Tibial nerve (tissue), 4 donors: ENCODE measurements at regions not wholly inside any gene's neighbourhood (a gene's known extent, or its start where the extent isn't known, plus 50 kb on each side); places are given as distances from the start of the nearest gene placed in this dataset.

Experiments used
- DNase-seq, 2 donors: peaks; one replicate each; pipeline ENCODE4 v3.0.0-alpha.2; 2019; ENCODE audit warnings: low spot score in 2 of 2
- H3K27ac ChIP-seq, 4 donors: fragments of 200-600 bp; sonication (generic) in 3 of 4; one replicate each; pipeline ENCODE4 v1.5.1; 2017 to 2019; ENCODE audit warnings: mild to moderate bottlenecking in 1 of 4
- H3K27me3 ChIP-seq, 2 donors: fragments of 200-600 bp; sonication (generic) in 1 of 2; one replicate each; pipeline versions ENCODE4 v1.5.1 to v1.6.0; 2017 to 2019
- H3K36me3 ChIP-seq, 3 donors: fragments of 200-600 bp; sonication (generic); one replicate each; pipeline ENCODE4 v1.5.1; 2018 to 2019
- H3K4me1 ChIP-seq, 4 donors: fragments of 200-600 bp; sonication (generic) in 3 of 4; one replicate each; pipeline ENCODE4 v1.5.1; 2017 to 2019
- H3K4me3 ChIP-seq, 4 donors: fragments of 200-600 bp; sonication (generic) in 3 of 4; one replicate each; pipeline ENCODE4 v1.5.1; 2017 to 2019; ENCODE audit warnings: mild to moderate bottlenecking in 1 of 4, moderate library complexity in 1 of 4
- H3K9me3 ChIP-seq, 4 donors: fragments of 200-600 bp; sonication (generic) in 3 of 4; one replicate each; pipeline ENCODE4 v1.5.1; 2017 to 2019
- EP300 ChIP-seq, 2 donors: sonication (generic); formaldehyde crosslinking; IDR thresholded peaks; one replicate each; pipeline ENCODE4 v1.6.1; 2017; ENCODE audit warnings: antibody characterized with exemption in 2 of 2, mild to moderate bottlenecking in 1 of 2
- POLR2A ChIP-seq, 2 donors: fragments of 450-650 bp; IDR thresholded peaks; one replicate each; pipeline ENCODE4 v1.6.1; 2017; ENCODE audit warnings: antibody characterized with exemption in 2 of 2, mild to moderate bottlenecking in 2 of 2, moderate library complexity in 2 of 2
- WGBS, 2 donors: methylation state at CpG; one replicate each; pipeline ENCODE4 v1.1.5; 2018; 5-methylcytosine and 5-hydroxymethylcytosine counted together
- TF ChIP-seq, protein P1 (sequence below), 5 experiments: fragments of 200-600 bp in 3 of 5; fragments of 450-650 bp in 2 of 5; sonication (generic) in 3 of 5; IDR thresholded peaks; one replicate each; pipeline ENCODE4 v1.5.1; 2016 to 2019; ENCODE audit warnings: antibody characterized with exemption in 5 of 5, mild to moderate bottlenecking in 3 of 5, moderate library complexity in 2 of 5

DNA sequence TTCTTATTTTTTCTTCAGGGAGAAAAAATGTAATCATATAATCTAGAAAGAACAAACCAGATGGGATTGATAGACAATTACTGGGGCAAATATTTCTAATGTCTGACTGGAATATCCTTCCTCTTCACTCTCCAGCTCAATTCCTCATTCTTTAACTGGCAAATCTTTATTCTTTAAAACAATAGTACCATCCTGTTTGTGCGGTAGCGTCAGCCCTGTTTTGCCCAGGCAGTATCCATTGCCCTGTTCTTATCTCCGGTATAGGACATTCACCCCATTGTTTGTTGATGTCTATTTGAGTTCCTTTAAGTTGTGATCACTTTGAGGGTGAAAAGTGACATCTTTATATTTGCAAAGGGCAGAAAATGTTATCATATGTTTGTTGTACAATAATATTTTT lies 185.4 kb downstream of the POSTN start:
- Histone ChIP-seq H3K4me3 (no peak overlapping the region), H3K27me3 (no peaks in the 10 kb centered on the region), H3K36me3 (no peaks in the 10 kb centered on the region), H3K9me3 (no peaks in the 10 kb centered on the region), H3K4me1 (peaks cover 0 to 2% (median 0%) of the 10 kb centered on the region in 4 donors), H3K27ac (no peak overlapping the region)
- 50 to 74% methylated on average over 3 of the region's 3 CpGs for WGBS, 2 donors
- TF ChIP-seq, protein P1, sequence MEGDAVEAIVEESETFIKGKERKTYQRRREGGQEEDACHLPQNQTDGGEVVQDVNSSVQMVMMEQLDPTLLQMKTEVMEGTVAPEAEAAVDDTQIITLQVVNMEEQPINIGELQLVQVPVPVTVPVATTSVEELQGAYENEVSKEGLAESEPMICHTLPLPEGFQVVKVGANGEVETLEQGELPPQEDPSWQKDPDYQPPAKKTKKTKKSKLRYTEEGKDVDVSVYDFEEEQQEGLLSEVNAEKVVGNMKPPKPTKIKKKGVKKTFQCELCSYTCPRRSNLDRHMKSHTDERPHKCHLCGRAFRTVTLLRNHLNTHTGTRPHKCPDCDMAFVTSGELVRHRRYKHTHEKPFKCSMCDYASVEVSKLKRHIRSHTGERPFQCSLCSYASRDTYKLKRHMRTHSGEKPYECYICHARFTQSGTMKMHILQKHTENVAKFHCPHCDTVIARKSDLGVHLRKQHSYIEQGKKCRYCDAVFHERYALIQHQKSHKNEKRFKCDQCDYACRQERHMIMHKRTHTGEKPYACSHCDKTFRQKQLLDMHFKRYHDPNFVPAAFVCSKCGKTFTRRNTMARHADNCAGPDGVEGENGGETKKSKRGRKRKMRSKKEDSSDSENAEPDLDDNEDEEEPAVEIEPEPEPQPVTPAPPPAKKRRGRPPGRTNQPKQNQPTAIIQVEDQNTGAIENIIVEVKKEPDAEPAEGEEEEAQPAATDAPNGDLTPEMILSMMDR (IDR thresholded peaks at IDR 0.05): no peak
- TF ChIP-seq EP300 (IDR thresholded peaks at IDR 0.05): no peak
- no peak for TF ChIP-seq POLR2A (IDR thresholded peaks at IDR 0.05)
- no peak for DNase-seq

DNA sequence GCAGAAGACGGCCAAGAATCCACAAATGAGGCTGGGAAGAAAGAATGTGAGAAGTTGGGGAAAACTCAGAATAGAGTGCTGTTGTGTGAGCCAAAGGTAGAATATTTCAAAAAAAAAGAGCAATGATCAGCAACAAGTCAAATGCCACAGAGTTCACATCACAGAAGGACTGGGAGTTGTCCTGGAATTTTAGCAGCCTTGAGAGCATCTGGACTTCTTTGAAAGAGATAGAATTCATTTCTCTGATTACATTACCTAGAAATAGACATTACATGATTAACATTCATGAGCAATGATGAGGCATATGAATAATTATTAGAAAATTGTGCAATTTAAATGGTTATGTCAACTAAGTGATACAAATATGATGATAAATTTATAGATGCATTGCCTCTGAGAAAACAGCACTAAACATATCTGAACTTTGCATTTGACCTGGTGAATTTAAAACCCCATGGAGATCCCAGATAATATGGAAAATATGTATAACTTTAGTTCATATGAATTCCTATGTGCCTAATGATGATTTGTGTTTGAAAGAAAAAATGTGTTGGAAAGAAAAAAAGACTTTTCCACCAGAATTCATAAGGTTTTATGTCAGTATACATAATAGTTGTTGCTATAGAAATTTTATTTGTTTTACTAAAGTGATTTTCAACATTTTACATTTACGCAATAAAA lies 186.2 kb downstream of the POSTN start:
- H3K4me1 ChIP-seq: peaks cover 0 to 2% (median 0%) of the 10 kb centered on the region in 4 donors
- no peaks in the 10 kb centered on the region for H3K36me3 ChIP-seq
- H3K4me3 ChIP-seq: no peak overlapping the region
- H3K27me3 ChIP-seq: no peaks in the 10 kb centered on the region
- H3K27ac ChIP-seq: no peak overlapping the region
- H3K9me3 ChIP-seq: no peaks in the 10 kb centered on the region
- WGBS, 2 donors: 79 to 80% methylated on average over 2 of the region's 2 CpGs
- DNase-seq: no peak
- TF ChIP-seq POLR2A (IDR thresholded peaks at IDR 0.05): no peak
- TF ChIP-seq, protein P1 (IDR thresholded peaks at IDR 0.05): no peak
- no peak for TF ChIP-seq EP300 (IDR thresholded peaks at IDR 0.05)

DNA sequence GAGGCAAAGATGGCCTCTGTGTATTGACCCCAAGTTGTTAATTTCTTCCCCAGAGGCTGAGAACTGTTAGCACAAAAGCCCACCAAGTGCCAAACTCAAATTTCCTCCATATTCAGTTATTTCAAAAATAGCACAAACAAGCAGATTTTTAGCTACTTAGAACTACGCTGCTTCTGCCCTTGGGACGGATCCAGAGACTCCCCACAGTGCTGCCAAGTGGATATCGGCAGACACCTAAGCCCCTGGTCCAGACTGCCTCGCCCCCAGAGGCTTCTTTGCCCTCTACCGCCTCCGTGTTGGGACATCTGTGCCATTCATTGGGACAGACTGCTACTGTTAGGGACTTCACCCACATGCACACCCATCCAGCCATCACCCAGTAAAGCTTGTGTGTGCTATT lies 188.3 kb downstream of the POSTN start:
- Histone ChIP-seq H3K27ac (no peak overlapping the region), H3K9me3 (no peaks in the 10 kb centered on the region), H3K4me1 (peaks cover 0 to 2% (median 0%) of the 10 kb centered on the region in 4 donors), H3K36me3 (no peaks in the 10 kb centered on the region), H3K4me3 (no peak overlapping the region), H3K27me3 (no peaks in the 10 kb centered on the region)
- no peak for TF ChIP-seq POLR2A (IDR thresholded peaks at IDR 0.05)
- no peak for TF ChIP-seq EP300 (IDR thresholded peaks at IDR 0.05)
- TF ChIP-seq, protein P1 (IDR thresholded peaks at IDR 0.05): no peak
- WGBS, 2 donors: 54 to 62% methylated on average over 6 of the region's 6 CpGs
- no peak for DNase-seq

DNA sequence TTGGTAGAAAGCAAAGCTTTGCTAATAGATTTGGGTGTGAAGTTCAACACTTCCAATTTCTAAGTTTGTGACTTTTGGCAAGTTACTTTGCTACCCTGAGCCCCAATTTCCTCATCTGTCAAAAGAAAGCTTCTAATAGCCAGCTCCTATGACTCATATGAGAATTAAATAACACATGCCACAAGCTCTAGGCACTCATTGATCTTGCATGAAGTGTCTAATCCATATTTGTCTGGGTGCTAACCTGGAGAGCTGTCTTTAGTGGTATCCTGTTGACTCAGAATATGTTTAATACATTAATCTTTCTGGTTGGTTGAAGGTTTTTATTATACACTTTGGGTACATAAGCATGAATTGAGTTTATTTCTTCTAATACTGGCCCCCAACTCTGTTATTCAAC lies 188.8 kb downstream of the POSTN start:
- no peak overlapping the region for H3K27ac ChIP-seq
- H3K27me3 ChIP-seq: no peaks in the 10 kb centered on the region
- no peaks in the 10 kb centered on the region for H3K36me3 ChIP-seq
- TF ChIP-seq POLR2A (IDR thresholded peaks at IDR 0.05) (no peak), EP300 (IDR thresholded peaks at IDR 0.05) (no peak)
- TF ChIP-seq, protein P1 (IDR thresholded peaks at IDR 0.05): no peak
- H3K4me3 ChIP-seq: no peak overlapping the region
- DNase-seq: no peak
- H3K9me3 ChIP-seq: no peaks in the 10 kb centered on the region
- H3K4me1 ChIP-seq: peaks cover 0 to 2% (median 0%) of the 10 kb centered on the region in 4 donors

DNA sequence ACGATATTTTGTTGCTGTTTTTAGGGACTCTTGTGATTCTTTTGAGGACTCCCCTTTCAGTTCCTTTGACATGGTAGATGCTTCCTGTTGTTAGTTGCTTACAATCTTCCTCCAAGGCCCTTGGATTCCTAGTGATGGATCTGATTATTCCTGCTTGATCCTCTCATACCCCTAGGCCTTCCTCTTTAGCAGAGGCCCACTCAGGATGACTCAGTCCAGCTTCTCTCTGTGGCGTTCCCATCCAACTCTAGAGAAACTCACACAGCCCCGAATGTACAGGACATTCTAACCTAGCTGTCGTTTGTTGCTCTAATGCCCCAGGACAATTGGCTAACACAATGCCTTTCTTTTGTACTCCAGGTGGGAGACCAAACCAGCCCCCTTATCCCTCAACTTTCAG lies 191.4 kb downstream of the POSTN start:
- no peak overlapping the region for H3K4me3 ChIP-seq
- H3K36me3 ChIP-seq: no peaks in the 10 kb centered on the region
- 78 to 79% methylated on average over 4 of the region's 4 CpGs for WGBS, 2 donors
- H3K27ac ChIP-seq: no peak overlapping the region
- peaks cover 0 to 2% (median 0%) of the 10 kb centered on the region in 4 donors for H3K4me1 ChIP-seq
- TF ChIP-seq, protein P1 (IDR thresholded peaks at IDR 0.05): no peak
- TF ChIP-seq EP300 (IDR thresholded peaks at IDR 0.05): no peak
- DNase-seq: no peak
- H3K9me3 ChIP-seq: no peaks in the 10 kb centered on the region
- H3K27me3 ChIP-seq: no peaks in the 10 kb centered on the region
